Endodermal cell (in vitro differentiated cells): ENCODE measurements at regions not wholly inside any gene's neighbourhood (a gene's known extent, or its start where the extent isn't known, plus 50 kb on each side); places are given as distances from the start of the nearest gene placed in this dataset.

Experiments used
- DNase-seq: peaks from one replicate; pipeline ENCODE4 v3.0.0-alpha.2; 2017
- H3K27ac ChIP-seq: 2 replicates; pipeline ENCODE4 v1.5.1; 2013; ENCODE audit warnings: mild to moderate bottlenecking, low read depth, low read length, moderate library complexity
- H3K27me3 ChIP-seq: 2 replicates; pipeline ENCODE4 v1.6.1; 2013; ENCODE audit warnings: mild to moderate bottlenecking, low read length, moderate library complexity; ENCODE audit not compliant: insufficient read depth, control insufficient read depth, poor library complexity, severe bottlenecking
- H3K36me3 ChIP-seq: 2 replicates; pipeline ENCODE4 v1.7.0; 2013; ENCODE audit warnings: mild to moderate bottlenecking, low read length, moderate library complexity; ENCODE audit not compliant: control insufficient read depth, insufficient read depth
- H3K4me1 ChIP-seq: one replicate; pipeline ENCODE4 v1.7.0; 2013; ENCODE audit warnings: low read length; ENCODE audit not compliant: control insufficient read depth, insufficient read depth
- H3K4me3 ChIP-seq: 2 replicates; pipeline ENCODE4 v1.5.1; 2013; ENCODE audit warnings: mild to moderate bottlenecking, low read length, moderate library complexity
- H3K9ac ChIP-seq: 2 replicates; pipeline ENCODE4 v1.6.1; 2013; ENCODE audit warnings: mild to moderate bottlenecking, low read length, moderate library complexity; ENCODE audit not compliant: poor library complexity, severe bottlenecking; ENCODE audit errors: extremely low read depth
- H3K9me3 ChIP-seq: 2 replicates; pipeline ENCODE4 v1.6.1; 2013; ENCODE audit warnings: mild to moderate bottlenecking, low read length, moderate library complexity; ENCODE audit not compliant: control insufficient read depth
- H3K27ac Mint-ChIP-seq: 2 replicates; pipeline ENCODE4 v1.8.0; 2020; ENCODE audit warnings: mixed read lengths
- H3K27me3 Mint-ChIP-seq: 2 replicates; pipeline ENCODE4 v1.8.0; 2021; ENCODE audit warnings: mild to moderate bottlenecking, mixed read lengths; ENCODE audit not compliant: insufficient read depth
- H3K36me3 Mint-ChIP-seq: 2 replicates; pipeline ENCODE4 v1.8.0; 2020; ENCODE audit warnings: low read depth, mixed read lengths
- H3K4me1 Mint-ChIP-seq: 2 replicates; pipeline ENCODE4 v1.8.0; 2020; ENCODE audit warnings: mixed read lengths
- H3K4me3 Mint-ChIP-seq: 2 replicates; pipeline ENCODE4 v1.8.0; 2020; ENCODE audit warnings: mild to moderate bottlenecking, moderate library complexity, mixed read lengths
- H3K9me3 Mint-ChIP-seq: 2 replicates; pipeline ENCODE4 v1.8.0; 2020; ENCODE audit warnings: mild to moderate bottlenecking, mixed read lengths
- WGBS, 2 experiments: methylation state at CpG; one replicate each; pipeline versions ENCODE4 v1.1.5 to v1.1.7; 2013; ENCODE audit warnings: missing lambda C conversion rate in 2 of 2, mixed read lengths in 1 of 2; ENCODE audit not compliant: insufficient coverage in 1 of 2, insufficient read length in 1 of 2; 5-methylcytosine and 5-hydroxymethylcytosine counted together
- TF ChIP-seq, protein P1 (sequence below): fragments of 200-600 bp; sonication (generic); conservative IDR thresholded peaks from 2 replicates; pipeline ENCODE4 v1.5.0; 2021; ENCODE audit warnings: antibody characterized with exemption, mild to moderate bottlenecking

DNA sequence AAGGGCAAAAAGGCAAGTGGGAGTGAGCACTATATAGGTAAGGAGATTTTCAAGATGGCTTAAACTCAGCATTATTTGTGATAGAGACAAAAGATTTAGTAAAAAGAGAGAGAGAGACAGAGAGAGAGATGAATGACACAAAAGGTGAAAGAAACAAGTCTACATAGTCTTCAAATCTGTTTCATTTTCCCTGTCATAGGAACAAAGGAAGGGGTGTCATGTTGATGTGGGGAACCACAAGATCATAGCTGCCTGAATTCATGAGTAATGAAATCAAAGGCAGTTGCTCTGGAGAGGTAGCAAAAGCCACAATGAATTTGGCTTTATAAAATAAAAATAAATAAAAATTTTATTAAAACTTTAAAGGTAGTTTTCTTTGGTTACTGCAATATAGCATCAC lies 67.2 kb upstream of the PHIP start:
- no peak overlapping the region for H3K4me3 ChIP-seq
- no peaks in the 10 kb centered on the region for H3K9me3 ChIP-seq
- no peak overlapping the region for H3K27ac ChIP-seq
- Mint-ChIP-seq H3K4me1 (peaks cover 2% of the 10 kb centered on the region), H3K27ac (no peak overlapping the region), H3K36me3 (no peaks in the 10 kb centered on the region), H3K4me3 (no peak overlapping the region), H3K27me3 (no peaks in the 10 kb centered on the region), H3K9me3 (no peaks in the 10 kb centered on the region)
- no peaks in the 10 kb centered on the region for H3K36me3 ChIP-seq
- DNase-seq = no peak
- no peak overlapping the region for H3K9ac ChIP-seq
- H3K27me3 ChIP-seq = no peaks in the 10 kb centered on the region
- TF ChIP-seq, protein P1, sequence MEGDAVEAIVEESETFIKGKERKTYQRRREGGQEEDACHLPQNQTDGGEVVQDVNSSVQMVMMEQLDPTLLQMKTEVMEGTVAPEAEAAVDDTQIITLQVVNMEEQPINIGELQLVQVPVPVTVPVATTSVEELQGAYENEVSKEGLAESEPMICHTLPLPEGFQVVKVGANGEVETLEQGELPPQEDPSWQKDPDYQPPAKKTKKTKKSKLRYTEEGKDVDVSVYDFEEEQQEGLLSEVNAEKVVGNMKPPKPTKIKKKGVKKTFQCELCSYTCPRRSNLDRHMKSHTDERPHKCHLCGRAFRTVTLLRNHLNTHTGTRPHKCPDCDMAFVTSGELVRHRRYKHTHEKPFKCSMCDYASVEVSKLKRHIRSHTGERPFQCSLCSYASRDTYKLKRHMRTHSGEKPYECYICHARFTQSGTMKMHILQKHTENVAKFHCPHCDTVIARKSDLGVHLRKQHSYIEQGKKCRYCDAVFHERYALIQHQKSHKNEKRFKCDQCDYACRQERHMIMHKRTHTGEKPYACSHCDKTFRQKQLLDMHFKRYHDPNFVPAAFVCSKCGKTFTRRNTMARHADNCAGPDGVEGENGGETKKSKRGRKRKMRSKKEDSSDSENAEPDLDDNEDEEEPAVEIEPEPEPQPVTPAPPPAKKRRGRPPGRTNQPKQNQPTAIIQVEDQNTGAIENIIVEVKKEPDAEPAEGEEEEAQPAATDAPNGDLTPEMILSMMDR = no peak
- H3K4me1 ChIP-seq = peaks cover 3% of the 10 kb centered on the region

DNA sequence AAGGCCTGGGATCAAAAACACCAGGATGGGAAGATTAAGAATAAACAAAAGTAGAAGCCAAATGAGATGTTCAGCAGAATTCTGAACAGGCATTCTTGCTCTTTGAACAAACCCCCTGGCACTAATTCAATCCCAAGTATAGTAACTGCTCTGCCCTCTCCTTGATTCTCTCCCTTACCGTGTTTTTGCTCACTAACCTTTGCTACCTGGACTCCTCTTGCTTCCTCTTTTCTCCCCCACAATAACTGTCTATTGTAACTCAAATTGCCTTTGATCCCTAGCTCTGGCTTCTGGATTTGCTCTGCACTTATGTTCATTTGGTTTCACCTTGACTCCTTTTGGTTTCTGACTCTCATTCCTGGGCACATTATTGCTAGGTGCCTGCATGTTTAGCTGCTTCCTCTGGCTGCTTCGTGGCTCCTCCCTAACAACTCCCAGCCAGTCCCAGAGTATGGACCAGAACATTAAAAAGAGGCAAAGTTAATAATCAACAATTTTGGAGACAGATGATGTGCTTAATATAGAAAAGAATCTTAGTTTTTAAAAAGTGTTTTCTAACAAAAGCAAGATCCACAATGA lies 65.4 kb upstream of the PHIP start:
- no peak overlapping the region for H3K27ac Mint-ChIP-seq
- H3K9ac ChIP-seq = no peak overlapping the region
- H3K36me3 ChIP-seq = no peaks in the 10 kb centered on the region
- H3K4me3 ChIP-seq = no peak overlapping the region
- H3K27ac ChIP-seq = no peak overlapping the region
- H3K9me3 ChIP-seq = no peaks in the 10 kb centered on the region
- TF ChIP-seq, protein P1 = no peak
- no peak for DNase-seq
- H3K4me3 Mint-ChIP-seq = no peak overlapping the region
- peaks cover 2% of the 10 kb centered on the region for H3K4me1 Mint-ChIP-seq
- H3K9me3 Mint-ChIP-seq = no peaks in the 10 kb centered on the region
- no peaks in the 10 kb centered on the region for H3K27me3 ChIP-seq
- H3K4me1 ChIP-seq = no peaks in the 10 kb centered on the region
- no peaks in the 10 kb centered on the region for H3K36me3 Mint-ChIP-seq
- WGBS, 2 experiments = 67 to 85% methylated on average over 1 to 2 of the region's 2 CpGs
- H3K27me3 Mint-ChIP-seq = no peaks in the 10 kb centered on the region

DNA sequence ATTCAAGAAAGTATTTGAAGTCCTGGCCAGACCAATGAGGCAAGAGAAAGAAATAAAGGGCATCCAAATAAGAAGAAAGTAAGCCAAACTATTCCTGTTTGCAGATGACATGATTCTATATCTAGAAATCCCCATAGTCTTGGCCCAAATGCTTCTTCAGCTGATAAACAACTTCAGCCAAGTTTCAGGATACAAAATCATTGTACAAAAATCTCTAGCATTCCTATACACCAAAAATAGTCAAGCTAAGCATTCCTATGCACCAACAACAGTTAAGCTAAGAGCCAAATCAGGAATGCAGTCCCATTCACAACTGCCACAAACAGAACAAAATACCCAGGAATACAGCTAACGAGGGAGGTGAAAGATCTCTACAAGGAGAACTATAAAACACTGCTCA lies 60.1 kb upstream of the PHIP start:
- DNase-seq = no peak
- Mint-ChIP-seq H3K9me3 (peaks cover 34% of the 10 kb centered on the region), H3K27me3 (no peaks in the 10 kb centered on the region), H3K36me3 (no peaks in the 10 kb centered on the region), H3K4me1 (peaks cover 2% of the 10 kb centered on the region), H3K4me3 (no peak overlapping the region), H3K27ac (no peak overlapping the region)
- TF ChIP-seq, protein P1 = no peak
- no peaks in the 10 kb centered on the region for H3K36me3 ChIP-seq
- H3K9ac ChIP-seq = no peak overlapping the region
- H3K27ac ChIP-seq = no peak overlapping the region
- no peaks in the 10 kb centered on the region for H3K4me1 ChIP-seq
- no peak overlapping the region for H3K4me3 ChIP-seq
- peaks cover 29% of the 10 kb centered on the region for H3K9me3 ChIP-seq
- 88% methylated on average over 1 of the region's 1 CpG; no CpG with 5 or more reads in 1 of the 2 experiments for WGBS, 2 experiments
- H3K27me3 ChIP-seq = no peaks in the 10 kb centered on the region
